Caki2 (cell line): ENCODE measurements at regions not wholly inside any gene's neighbourhood (a gene's known extent, or its start where the extent isn't known, plus 50 kb on each side); places are given as distances from the start of the nearest gene placed in this dataset.
"Not testable (repeated sequence)": the region's sequence is repeated elsewhere in the genome, so short reads cannot be mapped to it uniquely, and the experiment has no call there.

ENCODE experiments used
- DNase-seq: peaks from one replicate; pipeline ENCODE4 v3.0.0-alpha.2; 2015; ENCODE audit warnings: low read depth
- in situ Hi-C: cut with HindIII; loops from 2 replicates; pipeline ENCODE4 v1.10.0; 2016; ENCODE audit warnings: low sequenced_read_pairs, low pct_unique_long_range_greater_than_20kb, mixed read lengths

GRCh38 chr17:71067669-71068407 lies 898.5 kb downstream of the KCNJ2 start:
- in situ Hi-C loops = no loop called here
- no peak for DNase-seq

- no peak for DNase-seq
- in situ Hi-C loops = no loop called here
These were observed 899.0 kb downstream of the KCNJ2 start for GRCh38 chr17:71068408-71068750.

GRCh38 chr17:71071041-71071440 lies 901.7 kb downstream of the KCNJ2 start:
- in situ Hi-C loops = no loop called here
- DNase-seq = no peak

- DNase-seq = peak; percentile 82
- in situ Hi-C loops = no loop called here
These were observed 902.5 kb downstream of the KCNJ2 start for GRCh38 chr17:71071837-71072236.

- no peak for DNase-seq
- in situ Hi-C loops = no loop called here
These were observed 911.6 kb downstream of the KCNJ2 start for GRCh38 chr17:71080937-71081336.

- no peak for DNase-seq
- in situ Hi-C loops = no loop called here
These were observed 912.3 kb downstream of the KCNJ2 start for GRCh38 chr17:71081666-71082065.

GRCh38 chr17:71084219-71084618 lies 914.9 kb downstream of the KCNJ2 start:
- peak; percentile 27 for DNase-seq
- in situ Hi-C loops = no loop called here

GRCh38 chr17:71084838-71085237 lies 915.5 kb downstream of the KCNJ2 start:
- DNase-seq = no peak
- in situ Hi-C loops = no loop called here

GRCh38 chr17:71085238-71086033 lies 916.1 kb downstream of the KCNJ2 start:
- peak; percentile 28 for DNase-seq
- in situ Hi-C loops = no loop called here

- in situ Hi-C loops = no loop called here
These were observed 920.1 kb downstream of the KCNJ2 start for GRCh38 chr17:71089431-71089830.

GRCh38 chr17:71098071-71098470 lies 928.7 kb downstream of the KCNJ2 start:
- DNase-seq = no peak
- in situ Hi-C loops = no loop called here

More at GRCh38 chr17:71089431-71089830, 920.1 kb downstream of the KCNJ2 start:
- no peak for DNase-seq

- DNase-seq = no peak
- in situ Hi-C loops = no loop called here
These were observed 929.8 kb downstream of the KCNJ2 start for GRCh38 chr17:71099003-71099714.

- in situ Hi-C loops = no loop called here
These were observed 933.4 kb downstream of the KCNJ2 start for GRCh38 chr17:71102777-71103176.

GRCh38 chr17:71104225-71104624 lies 934.9 kb downstream of the KCNJ2 start:
- no peak for DNase-seq
- in situ Hi-C loops = no loop called here

More at GRCh38 chr17:71102777-71103176, 933.4 kb downstream of the KCNJ2 start:
- DNase-seq = no peak

GRCh38 chr17:71106056-71106455 lies 936.7 kb downstream of the KCNJ2 start:
- in situ Hi-C loops, DNase-seq: not testable (repeated sequence)

- in situ Hi-C loops = no loop called here
- no peak for DNase-seq
These were observed 937.8 kb downstream of the KCNJ2 start for GRCh38 chr17:71107136-71107535.

- in situ Hi-C loops = no loop called here
- no peak for DNase-seq
These were observed 940.4 kb downstream of the KCNJ2 start for GRCh38 chr17:71109697-71110096.

- no peak for DNase-seq
- in situ Hi-C loops = no loop called here
These were observed 941.0 kb downstream of the KCNJ2 start for GRCh38 chr17:71110326-71110725.

- no peak for DNase-seq
- in situ Hi-C loops = no loop called here
These were observed 942.1 kb downstream of the KCNJ2 start for GRCh38 chr17:71111460-71111859.
